Stimulated activated CD8-positive, alpha-beta memory T cell treated with anti-CD3 and anti-CD28 coated beads, Interleukin-12 subunit alpha, Interleukin-12 subunit beta, amount 100 ng/mL, for 24 hours (primary cell): ENCODE measurements at regions not wholly inside any gene's neighbourhood (a gene's known extent, or its start where the extent isn't known, plus 50 kb on each side); places are given as distances from the start of the nearest gene placed in this dataset.
A peak's percentile ranks its signal among the peaks of the same experiment; 100 is the strongest.
"Not testable (repeated sequence)": the region's sequence is repeated elsewhere in the genome, so short reads cannot be mapped to it uniquely, and the experiment has no call there.

Source experiments
- DNase-seq: peaks from one replicate; pipeline ENCODE4 v3.0.0-alpha.2; 2020; ENCODE audit errors: extremely low read depth

GRCh38 chr6:135129136-135129856, 51.8 kb upstream of the MYB start:
- DNase-seq: no peak

GRCh38 chr6:135128268-135128914, 52.7 kb upstream of the MYB start:
- DNase-seq: peak; percentile 32

- DNase-seq: no peak
These were observed 54.4 kb upstream of the MYB start for GRCh38 chr6:135126729-135127128.

GRCh38 chr6:135126034-135126433, 55.1 kb upstream of the MYB start:
- no peak for DNase-seq

GRCh38 chr6:135121434-135121833, 59.7 kb upstream of the MYB start:
- no peak for DNase-seq

- DNase-seq: no peak
These were observed 62.9 kb upstream of the MYB start for GRCh38 chr6:135118134-135118730.

GRCh38 chr6:135117413-135117968, 62.9 kb upstream of the HBS1L start:
- DNase-seq: no peak

GRCh38 chr6:135116571-135116970, 61.9 kb upstream of the HBS1L start:
- no peak for DNase-seq

- DNase-seq: no peak
These were observed 61.2 kb upstream of the HBS1L start for GRCh38 chr6:135115834-135116233.

GRCh38 chr6:135115411-135115810, 60.8 kb upstream of the HBS1L start:
- DNase-seq: no peak

GRCh38 chr6:135114355-135115145, 59.9 kb upstream of the HBS1L start:
- peak; percentile 19 for DNase-seq

GRCh38 chr6:135113860-135114259, 59.2 kb upstream of the HBS1L start:
- DNase-seq: no peak

- DNase-seq: not testable (repeated sequence)
These were observed 58.3 kb upstream of the HBS1L start for GRCh38 chr6:135112951-135113350.

- DNase-seq: not testable (repeated sequence)
These were observed 55.7 kb upstream of the HBS1L start for GRCh38 chr6:135110261-135110781.

- DNase-seq: no peak
These were observed 55.1 kb upstream of the HBS1L start for GRCh38 chr6:135109761-135110160.

GRCh38 chr6:135108692-135109091, 54.1 kb upstream of the HBS1L start:
- DNase-seq: no peak

GRCh38 chr6:135106611-135107010, 52.0 kb upstream of the HBS1L start:
- DNase-seq: no peak

- no peak for DNase-seq
These were observed 51.1 kb upstream of the HBS1L start for GRCh38 chr6:135105710-135106109.

GRCh38 chr6:135105299-135105698, 50.7 kb upstream of the HBS1L start:
- no peak for DNase-seq
